ENCODE measurements at regions not wholly inside any gene's neighbourhood (a gene's known extent, or its start where the extent isn't known, plus 50 kb on each side); places are given as distances from the start of the nearest gene placed in this dataset.

GRCh38 chr17:83186226-83186625 is 106.8 kb downstream of the METRNL start:
- ATAC-seq (ENCODE audit: low read depth) (no peak), DNase-seq (ENCODE audit: low spot score) (peak; percentile 40)
- Histone ChIP-seq H3K4me1 (ENCODE audit: insufficient read depth, poor library complexity, severe bottlenecking) (no peaks in the 10 kb centered on the region), H3K4me3 (ENCODE audit: severe bottlenecking) (no peak overlapping the region), H3K36me3 (ENCODE audit: low read depth) (no peaks in the 10 kb centered on the region), H3K27ac (ENCODE audit: poor library complexity, severe bottlenecking) (no peak overlapping the region), H3K9me3 (ENCODE audit: severe bottlenecking) (no peaks in the 10 kb centered on the region), H3K27me3 (ENCODE audit: insufficient read depth, poor library complexity, severe bottlenecking) (no peaks in the 10 kb centered on the region)
- TF ChIP-seq CTCF (IDR thresholded peaks at IDR 0.05; ENCODE audit: poor library complexity, severe bottlenecking) = no peak

- Histone ChIP-seq H3K36me3 (ENCODE audit: low read depth) (no peaks in the 10 kb centered on the region), H3K4me3 (ENCODE audit: severe bottlenecking) (no peak overlapping the region), H3K9me3 (ENCODE audit: severe bottlenecking) (no peaks in the 10 kb centered on the region), H3K27ac (ENCODE audit: poor library complexity, severe bottlenecking) (no peak overlapping the region), H3K27me3 (ENCODE audit: insufficient read depth, poor library complexity, severe bottlenecking) (no peaks in the 10 kb centered on the region), H3K4me1 (ENCODE audit: insufficient read depth, poor library complexity, severe bottlenecking) (no peaks in the 10 kb centered on the region)
- TF ChIP-seq CTCF (IDR thresholded peaks at IDR 0.05; ENCODE audit: poor library complexity, severe bottlenecking) = no peak
- DNase-seq (ENCODE audit: low spot score) = peak; percentile 19
- no peak for ATAC-seq (ENCODE audit: low read depth)
These were observed 107.5 kb downstream of the METRNL start for GRCh38 chr17:83186751-83187421.

- ATAC-seq (ENCODE audit: low read depth) (no peak), DNase-seq (ENCODE audit: low spot score) (no peak)
- TF ChIP-seq CTCF (IDR thresholded peaks at IDR 0.05; ENCODE audit: poor library complexity, severe bottlenecking) = no peak
- no peaks in the 10 kb centered on the region for H3K36me3 ChIP-seq (ENCODE audit: low read depth)
- H3K27ac ChIP-seq (ENCODE audit: poor library complexity, severe bottlenecking) = no peak overlapping the region
- H3K27me3 ChIP-seq (ENCODE audit: insufficient read depth, poor library complexity, severe bottlenecking) = no peaks in the 10 kb centered on the region
- no peaks in the 10 kb centered on the region for H3K4me1 ChIP-seq (ENCODE audit: insufficient read depth, poor library complexity, severe bottlenecking)
- no peak overlapping the region for H3K4me3 ChIP-seq (ENCODE audit: severe bottlenecking)
- H3K9me3 ChIP-seq (ENCODE audit: severe bottlenecking) = no peaks in the 10 kb centered on the region
These were observed 108.4 kb downstream of the METRNL start for GRCh38 chr17:83187782-83188311.

- Histone ChIP-seq H3K9me3 (ENCODE audit: severe bottlenecking) (no peaks in the 10 kb centered on the region), H3K4me1 (ENCODE audit: insufficient read depth, poor library complexity, severe bottlenecking) (no peaks in the 10 kb centered on the region), H3K27me3 (ENCODE audit: insufficient read depth, poor library complexity, severe bottlenecking) (no peaks in the 10 kb centered on the region), H3K36me3 (ENCODE audit: low read depth) (no peaks in the 10 kb centered on the region), H3K27ac (ENCODE audit: poor library complexity, severe bottlenecking) (no peak overlapping the region), H3K4me3 (ENCODE audit: severe bottlenecking) (no peak overlapping the region)
- DNase-seq (ENCODE audit: low spot score) (peak; percentile 34), ATAC-seq (ENCODE audit: low read depth) (no peak)
- no peak for TF ChIP-seq CTCF (IDR thresholded peaks at IDR 0.05; ENCODE audit: poor library complexity, severe bottlenecking)
These were observed 109.9 kb downstream of the METRNL start for GRCh38 chr17:83189044-83190003.
